HG03469 (cell line): ENCODE measurements at regions not wholly inside any gene's neighbourhood (a gene's known extent, or its start where the extent isn't known, plus 50 kb on each side); places are given as distances from the start of the nearest gene placed in this dataset.
"Not testable (repeated sequence)": the region's sequence is repeated elsewhere in the genome, so short reads cannot be mapped to it uniquely, and the experiment has no call there.

Experiments
- ATAC-seq: cut with Tn5 transposase; IDR thresholded peaks from one replicate; pipeline ENCODE4 v1.9.1; 2021; ENCODE audit warnings: mild to moderate bottlenecking, moderate library complexity, moderate number of reproducible peaks; ENCODE audit not compliant: unreplicated experiment

GRCh38 chr3:152656214-152656971, 178.5 kb upstream of the P2RY1 start:
- no peak for ATAC-seq

DNA sequence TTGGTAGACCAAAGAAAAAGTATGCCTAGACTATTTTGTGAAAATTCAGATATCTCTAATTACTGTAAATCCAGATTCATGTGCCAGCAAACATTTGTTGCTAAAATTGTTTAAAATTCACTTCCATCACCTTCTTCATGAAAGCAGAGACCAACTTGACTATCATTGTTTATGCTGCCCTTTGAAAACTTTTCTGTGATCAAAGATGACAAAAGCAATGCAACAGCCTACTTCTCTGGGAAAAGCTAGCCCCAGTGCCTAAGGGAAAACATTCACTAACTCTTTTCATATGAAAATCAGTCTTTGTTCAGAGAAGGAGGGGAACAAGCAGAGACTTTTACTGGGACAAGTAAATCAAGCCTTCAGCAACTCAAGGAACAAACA, 178.0 kb upstream of the P2RY1 start:
- no peak for ATAC-seq

DNA sequence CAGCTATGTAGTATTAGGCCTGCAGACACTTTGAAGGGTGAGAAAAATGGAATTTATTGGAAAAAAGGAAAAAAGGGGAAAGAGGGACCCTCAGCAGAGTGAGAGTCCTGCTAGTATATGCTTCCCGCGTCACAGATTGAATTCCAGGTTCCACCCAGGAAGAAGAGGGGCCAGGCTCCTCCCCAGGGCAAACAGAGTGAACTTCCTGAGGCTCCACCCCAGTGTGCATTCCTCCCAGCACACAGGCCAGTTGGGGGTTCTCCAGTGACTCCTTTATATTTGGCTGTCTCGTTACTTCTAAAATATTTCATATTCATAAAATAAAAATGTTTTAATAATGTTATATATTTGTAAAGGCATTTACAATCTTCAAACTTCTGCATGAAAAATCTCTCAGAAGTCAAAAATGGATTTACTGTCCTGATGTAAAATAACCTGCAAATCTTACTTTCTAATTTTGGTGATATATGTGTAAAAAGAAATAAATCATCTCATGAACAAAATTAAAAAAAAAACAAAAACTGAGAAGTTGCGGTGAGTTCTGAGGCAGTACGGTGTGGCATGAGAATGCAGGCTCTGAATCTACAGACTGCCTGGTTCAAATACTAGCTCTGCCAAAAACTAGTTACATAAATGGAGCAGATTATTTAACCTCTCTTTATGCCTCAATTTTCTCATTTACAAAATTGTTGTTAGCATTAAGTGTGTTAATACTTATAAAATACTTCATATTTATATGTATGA, 175.8 kb upstream of the P2RY1 start:
- ATAC-seq = no peak

- ATAC-seq = no peak
Measured at GRCh38 chr3:152662157-152662556, 172.8 kb upstream of the P2RY1 start.

GRCh38 chr3:152664766-152665165, 170.2 kb upstream of the P2RY1 start:
- ATAC-seq = no peak

GRCh38 chr3:152667267-152667666, 167.7 kb upstream of the P2RY1 start:
- ATAC-seq = no peak

DNA sequence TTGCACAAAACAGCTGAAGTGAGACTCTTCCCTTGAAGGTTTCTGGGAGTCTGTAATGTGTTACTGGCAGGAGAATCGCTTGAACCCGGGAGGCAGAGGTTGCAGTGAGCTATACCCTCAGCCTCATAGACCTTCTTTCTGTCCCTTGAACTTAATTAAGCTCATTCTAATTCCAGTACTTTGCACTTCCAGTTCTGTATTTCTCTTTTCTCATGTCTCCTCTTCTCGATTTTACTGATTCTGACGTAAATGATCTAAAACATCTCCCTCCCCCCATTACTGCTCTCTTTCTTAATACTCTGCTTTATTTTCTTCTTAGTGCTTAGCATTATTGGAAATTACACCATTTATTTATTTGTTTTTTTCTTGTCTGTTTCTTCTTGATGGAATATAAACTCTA, 165.4 kb upstream of the P2RY1 start:
- no peak for ATAC-seq

DNA sequence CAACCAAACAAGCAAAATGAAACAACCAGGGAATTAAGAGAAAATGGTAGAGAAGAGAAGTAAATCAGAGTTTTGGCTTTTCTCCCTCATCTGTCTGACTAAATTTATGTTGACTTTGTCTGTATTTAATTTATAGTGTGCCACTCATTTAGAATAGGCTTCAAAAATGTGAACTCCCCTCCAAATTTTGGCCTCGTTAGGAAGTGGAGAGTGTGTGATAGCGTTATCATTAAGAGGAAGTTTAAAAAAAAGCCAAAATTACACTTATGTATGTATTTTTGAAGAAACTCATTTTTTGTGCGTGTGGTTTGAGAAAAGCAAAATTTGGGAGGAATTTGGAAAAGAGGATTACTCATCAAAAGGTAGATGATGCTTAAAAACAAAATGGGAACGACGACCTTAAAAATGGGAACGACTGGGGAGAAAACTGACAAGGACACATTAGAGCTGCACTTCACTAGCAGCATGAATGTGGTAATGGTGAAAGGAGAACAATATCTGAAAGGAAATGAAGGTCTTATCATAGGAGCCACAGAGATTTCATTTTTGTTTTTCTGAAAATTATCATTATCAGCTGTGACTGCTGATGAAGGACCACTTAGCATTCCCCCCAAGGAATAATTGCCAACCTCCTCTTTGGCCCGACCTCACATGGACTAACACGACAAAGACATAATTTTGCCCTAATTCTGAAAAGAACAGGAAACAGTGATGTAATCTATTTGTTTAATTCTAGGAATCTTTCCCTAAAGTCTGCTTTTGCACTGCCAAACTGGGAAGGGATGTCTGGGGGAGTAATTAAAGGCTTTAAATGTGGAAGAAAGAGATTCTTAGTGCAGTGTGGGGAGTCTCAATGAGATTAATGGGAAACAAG, 163.2 kb upstream of the P2RY1 start:
- ATAC-seq = no peak

GRCh38 chr3:152672320-152672649, 162.6 kb upstream of the P2RY1 start:
- ATAC-seq = no peak

DNA sequence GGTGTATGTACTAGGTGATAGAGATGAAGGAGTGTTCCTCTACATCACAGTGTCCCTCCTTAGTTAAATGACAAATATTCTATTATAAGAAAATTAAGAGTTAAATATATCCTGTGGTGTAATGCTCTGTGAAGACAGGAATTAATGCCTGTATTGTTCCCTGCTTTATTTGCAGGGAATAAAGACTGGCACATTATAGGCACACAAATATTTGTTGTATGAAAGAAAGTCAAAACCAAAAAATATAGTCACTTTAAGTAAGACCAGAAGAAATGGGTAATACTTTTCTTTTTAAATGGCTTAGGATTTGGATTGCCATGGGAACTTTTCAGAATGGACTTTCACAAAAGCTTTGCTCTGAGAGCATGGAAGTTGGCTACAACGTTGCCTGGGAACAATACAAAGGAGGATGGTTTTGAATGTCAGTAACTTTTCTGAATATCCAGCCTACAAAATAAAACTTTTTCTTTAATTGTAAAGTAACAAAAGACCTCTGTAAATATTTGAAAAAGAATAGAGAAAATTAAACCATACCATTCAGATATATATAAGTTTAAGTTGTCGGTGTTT, 158.0 kb upstream of the P2RY1 start:
- no peak for ATAC-seq

DNA sequence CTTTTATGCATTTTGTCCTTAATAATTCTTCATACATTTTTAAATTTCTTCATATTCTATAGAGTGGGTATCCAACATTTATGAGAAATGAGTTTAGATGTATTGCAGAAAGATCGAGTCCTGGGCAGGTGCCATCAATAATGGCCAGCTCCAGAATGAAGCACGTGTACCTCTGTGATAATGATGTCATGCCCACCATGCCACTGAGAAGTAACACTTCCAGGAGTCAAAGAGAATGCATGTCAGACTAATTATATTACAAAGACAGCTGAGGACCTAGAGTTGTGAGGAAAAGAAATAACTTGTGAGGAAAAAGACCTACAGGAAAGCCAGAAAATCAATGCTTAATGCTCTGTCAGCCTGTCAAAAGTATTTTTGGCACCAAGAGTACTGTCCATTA, 157.4 kb upstream of the P2RY1 start:
- ATAC-seq = no peak

DNA sequence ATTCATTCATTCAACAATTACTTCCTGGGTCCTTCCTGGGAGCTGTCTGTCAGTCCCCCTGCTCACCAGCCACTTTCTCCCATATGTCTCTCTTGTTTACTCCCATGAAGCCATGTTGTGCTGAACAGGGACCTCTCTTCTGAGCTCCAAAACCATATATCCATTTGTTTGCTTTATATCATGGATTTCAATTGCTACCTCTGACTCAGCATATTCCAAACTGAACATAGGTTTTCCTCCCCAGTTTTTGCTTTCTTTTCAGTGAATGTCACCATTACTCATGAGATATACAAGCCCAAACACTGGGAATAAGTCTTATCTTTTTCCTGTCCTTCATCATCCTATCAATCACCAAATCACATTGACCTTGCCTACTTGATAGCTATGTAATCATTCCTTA, 152.5 kb upstream of the P2RY1 start:
- no peak for ATAC-seq

DNA sequence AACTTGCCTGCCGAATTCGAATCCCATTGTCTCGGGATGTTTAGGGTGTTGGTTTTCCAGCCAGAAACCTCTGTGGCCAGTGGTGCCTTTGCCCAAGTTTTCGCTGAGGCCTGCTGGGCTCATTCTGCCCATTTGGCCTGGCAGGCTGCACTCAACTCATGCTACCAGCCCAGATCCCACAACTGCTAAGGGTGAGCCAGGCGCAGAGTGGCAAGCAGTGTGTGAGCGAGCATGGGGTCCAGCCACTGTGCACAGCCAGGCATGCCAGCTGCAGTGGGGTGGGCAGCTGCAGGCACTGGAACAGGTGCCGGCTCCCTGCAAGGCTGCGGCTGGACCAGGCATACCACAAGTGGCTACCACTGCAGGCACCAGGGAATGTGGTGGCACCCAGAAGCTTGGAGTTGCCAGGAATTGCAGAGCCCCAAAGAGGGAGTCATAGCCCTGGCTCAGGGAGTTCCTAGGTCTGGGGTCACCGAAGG, 151.4 kb upstream of the P2RY1 start:
- no peak for ATAC-seq

DNA sequence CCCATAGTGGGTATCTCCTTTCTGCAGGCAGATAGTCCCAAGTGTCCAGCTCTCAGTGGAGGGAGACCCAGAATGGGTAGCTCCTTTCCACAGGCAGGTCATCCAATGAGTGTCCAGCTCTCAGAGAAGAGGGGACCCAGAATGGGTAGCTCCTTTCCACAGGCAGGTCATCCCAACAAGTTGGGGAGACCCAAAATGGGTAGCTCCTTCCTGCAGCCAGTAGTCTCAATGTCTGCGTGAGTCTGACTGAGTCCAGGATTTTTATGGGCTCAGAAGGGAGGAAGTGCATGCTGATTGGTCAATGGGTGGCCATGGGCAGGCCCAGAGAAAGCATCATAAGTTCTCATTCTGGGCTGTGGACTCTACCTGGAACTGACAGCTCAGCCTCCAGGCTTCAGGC, 150.7 kb upstream of the P2RY1 start:
- no peak for ATAC-seq

- no peak for ATAC-seq
Measured at GRCh38 chr3:152688313-152688712, 146.6 kb upstream of the P2RY1 start.

DNA sequence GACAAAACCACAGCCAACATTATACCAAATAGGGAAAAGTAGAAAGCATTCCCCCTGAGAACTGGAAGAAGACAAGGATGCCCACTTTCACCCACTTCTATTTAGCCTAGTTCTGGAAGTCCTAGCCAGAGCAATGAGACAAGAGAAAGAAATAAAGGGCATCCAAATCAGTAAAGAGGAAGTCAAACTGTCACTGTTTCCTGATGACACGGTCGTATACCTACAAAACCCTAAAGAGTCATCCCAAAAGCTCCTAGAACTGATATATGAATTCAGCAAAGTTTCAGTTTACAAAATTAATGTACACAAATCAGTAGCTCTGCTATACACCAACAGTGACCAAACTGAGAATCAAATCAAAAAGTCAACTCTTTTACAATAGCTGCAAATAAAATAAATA, 142.6 kb upstream of the P2RY1 start:
- not testable (repeated sequence) for ATAC-seq

- ATAC-seq = not testable (repeated sequence)
Measured at GRCh38 chr3:152693521-152694250, 141.2 kb upstream of the P2RY1 start.

- ATAC-seq = no peak
Measured at GRCh38 chr3:152695840-152696239, 139.1 kb upstream of the P2RY1 start.

GRCh38 chr3:152696962-152697361, 138.0 kb upstream of the P2RY1 start:
- no peak for ATAC-seq

- ATAC-seq = no peak
Measured at GRCh38 chr3:152703245-152703890, 131.6 kb upstream of the P2RY1 start.
